ENCODE measurements at regions not wholly inside any gene's neighbourhood (a gene's known extent, or its start where the extent isn't known, plus 50 kb on each side); places are given as distances from the start of the nearest gene placed in this dataset.

GRCh38 chr7:35398518-35398917, 144.6 kb upstream of the TBX20 start:
- in situ Hi-C loops (cut with MboI), result no loop called here
- Histone ChIP-seq H3K9me1 (ENCODE audit: control insufficient read depth, insufficient read depth, low read length) (no peaks in the 10 kb centered on the region), H2AFZ (ENCODE audit: low read depth, low read length) (no peak overlapping the region), H3K27ac (ENCODE audit: extremely low read depth, low read depth, low read length) (no peak overlapping the region), H4K20me1 (replicated peaks; ENCODE audit: control insufficient read depth, insufficient read depth, low read length) (no peaks in the 10 kb centered on the region), H3K9me3 (replicated peaks; ENCODE audit: control insufficient read depth, insufficient read depth, low read depth, low read length) (no peaks in the 10 kb centered on the region), H3K4me2 (ENCODE audit: insufficient read depth, low read length) (no peak overlapping the region), H3K9ac (ENCODE audit: insufficient read depth in 1 of 2, low read depth in 2 of 2, low read length in 2 of 2) (no peak overlapping the region), H3K27me3 (ENCODE audit: control insufficient read depth in 2 of 2, insufficient read depth in 2 of 2, low read length in 2 of 2) (no peaks in the 10 kb centered on the region), H3K4me1 (replicated peaks in 1 of 2; ENCODE audit: control insufficient read depth in 2 of 2, insufficient read depth in 2 of 2, low read length in 2 of 2) (no peaks in the 10 kb centered on the region), H3K4me3 (no peak overlapping the region), H3K79me2 (ENCODE audit: control insufficient read depth, insufficient read depth, low read length) (no peaks in the 10 kb centered on the region), H3K36me3 (ENCODE audit: control insufficient read depth, insufficient read depth, low read length) (no peaks in the 10 kb centered on the region)
- DNase-seq (ENCODE audit: extremely low read depth in 1 of 4, low spot score in 3 of 4), result no peak
- intact Hi-C loops (cut with micrococcal nuclease), result no loop called here
- CTCF ChIA-PET (ENCODE audit: low intra/inter-chr PET ratio), result no interaction called here
- no TSS peak for BruUV-seq (replicated peaks)
- TF ChIP-seq ZNF232 (CRISPR knock-in tag; IDR thresholded peaks at IDR 0.05), result no peak
- no peak for TF ChIP-seq BDP1 (IDR thresholded peaks at IDR 0.05; ENCODE audit: insufficient read depth, insufficient read length)
- TF ChIP-seq RBBP5 (IDR thresholded peaks at IDR 0.05; ENCODE audit: borderline replicate concordance, insufficient read depth, low read length, poor library complexity, severe bottlenecking), result no peak
- TF ChIP-seq CBX3 (IDR thresholded peaks at IDR 0.05; ENCODE audit: borderline replicate concordance in 1 of 2, low read length in 2 of 2), result no peak
- TF ChIP-seq PHTF2 (CRISPR knock-in tag; IDR thresholded peaks at IDR 0.05), result no peak
- TF ChIP-seq MCM7 (IDR thresholded peaks at IDR 0.05), result no peak
- no peak for TF ChIP-seq HSF4 (CRISPR knock-in tag; IDR thresholded peaks at IDR 0.05; ENCODE audit: borderline replicate concordance)
- TF ChIP-seq MCM5 (IDR thresholded peaks at IDR 0.05; ENCODE audit: low read depth), result no peak
- TF ChIP-seq BACH1 (tag; IDR thresholded peaks at IDR 0.05), result no peak
- ATAC-seq, result no peak
- FAIRE-seq, result no peak
- POLR2A ChIA-PET, result no interaction called here
- 0% methylated on average over 4 of the region's 4 CpGs for WGBS (ENCODE audit: insufficient coverage, low coverage, missing lambda C conversion rate)
